Stomach (tissue), 8 donors: ENCODE measurements at regions not wholly inside any gene's neighbourhood (a gene's known extent, or its start where the extent isn't known, plus 50 kb on each side); places are given as distances from the start of the nearest gene placed in this dataset.

Experiments used
- DNase-seq, 2 donors: peaks; one replicate each; pipeline versions ENCODE4 v3.0.0 to v3.0.0-alpha.2; 2013 to 2019
- H3K27ac ChIP-seq, 5 donors: fragments of 200-600 bp in 4 of 5; sonication (generic) in 4 of 5; one replicate each; pipeline ENCODE4 v1.5.1; 2013 to 2019; ENCODE audit warnings: mild to moderate bottlenecking in 1 of 5, moderate library complexity in 1 of 5
- H3K27me3 ChIP-seq, 3 donors: fragments of 200-600 bp; sonication (generic); one replicate each; pipeline ENCODE4 v1.5.1; 2017 to 2019; ENCODE audit warnings: mixed run types in 1 of 3
- H3K36me3 ChIP-seq, 4 donors: fragments of 200-600 bp; sonication (generic); 1 replicate in 3 of 4; 2 replicates in 1 of 4; pipeline ENCODE4 v1.5.1; 2016 to 2019
- H3K4me1 ChIP-seq, 4 donors: fragments of 200-600 bp; sonication (generic); one replicate each; pipeline ENCODE4 v1.5.1; 2016 to 2019
- H3K4me3 ChIP-seq, 4 donors: fragments of 200-600 bp; sonication (generic) in 3 of 4; one replicate each; pipeline ENCODE4 v1.5.1; 2016 to 2019; ENCODE audit warnings: mild to moderate bottlenecking in 1 of 4
- H3K9me3 ChIP-seq, 4 donors: fragments of 200-600 bp; sonication (generic); one replicate each; pipeline ENCODE4 v1.5.1; 2016 to 2019
- CTCF ChIP-seq, 7 experiments: fragments of 450-650 bp in 4 of 7; fragments of 200-600 bp in 3 of 7; sonication (generic) in 3 of 7; IDR thresholded peaks; one replicate each; pipeline ENCODE4 v1.5.1; 2016 to 2019; ENCODE audit warnings: antibody characterized with exemption in 7 of 7, control low read depth in 2 of 7, mild to moderate bottlenecking in 1 of 7
- EP300 ChIP-seq: sonication (generic); formaldehyde crosslinking; IDR thresholded peaks from one replicate; pipeline ENCODE4 v1.6.1; 2017; ENCODE audit warnings: antibody characterized with exemption
- POLR2A ChIP-seq, 4 donors: fragments of 450-650 bp; IDR thresholded peaks; one replicate each; pipeline ENCODE4 v1.6.1; 2016; ENCODE audit warnings: antibody characterized with exemption in 4 of 4, control low read depth in 2 of 4, mild to moderate bottlenecking in 1 of 4, moderate library complexity in 1 of 4
- POLR2AphosphoS5 ChIP-seq, 3 donors: sonication (generic); formaldehyde crosslinking; IDR thresholded peaks; one replicate each; pipeline ENCODE4 v1.6.1; 2016; ENCODE audit warnings: antibody characterized with exemption in 3 of 3
- WGBS, 5 donors: extraction: QIAGEN DNeasy Blood & Tissue Kit in 3 of 5; methylation state at CpG; one replicate each; pipeline versions ENCODE4 v1.1.5 to v1.1.7; 2013 to 2018; 5-methylcytosine and 5-hydroxymethylcytosine counted together
- intact Hi-C: fragments of 100-400 bp; cut with DNase I; formaldehyde crosslinking; loops from one replicate; pipeline ENCODE4 v1.15.1; 2023; ENCODE audit warnings: low total_unique reads
- donor health status: healthy with polysubstance abuse.
- donor health status: Bipolar disorder and iron deficiency.
- donor health status: healthy.

GRCh38 chr12:116415408-116416108 lies 138.1 kb upstream of the MED13L start:
- no peak for DNase-seq
- intact Hi-C loops: no loop called here
- Histone ChIP-seq H3K4me1 (peaks cover 0 to 13% (median 6%) of the 10 kb centered on the region in 4 donors), H3K27me3 (no peaks in the 10 kb centered on the region), H3K4me3 (no peak overlapping the region), H3K27ac (no peak overlapping the region), H3K36me3 (no peaks in the 10 kb centered on the region), H3K9me3 (no peaks in the 10 kb centered on the region)
- TF ChIP-seq CTCF (IDR thresholded peaks at IDR 0.05): no peak
- no peak for TF ChIP-seq POLR2AphosphoS5 (IDR thresholded peaks at IDR 0.05)
- no peak for TF ChIP-seq POLR2A (IDR thresholded peaks at IDR 0.05)
- TF ChIP-seq EP300: no peak
- WGBS, 5 donors: 88 to 92% (median 90%) methylated on average over 21 of the region's 21 CpGs

- WGBS, 5 donors: 31 to 54% (median 43%) methylated on average over 3 of the region's 3 CpGs
- no peak for TF ChIP-seq POLR2AphosphoS5 (IDR thresholded peaks at IDR 0.05)
- TF ChIP-seq EP300: no peak
- no peak for TF ChIP-seq POLR2A (IDR thresholded peaks at IDR 0.05)
- TF ChIP-seq CTCF (IDR thresholded peaks at IDR 0.05): no peak
- DNase-seq: no peak
- Histone ChIP-seq H3K27me3 (no peaks in the 10 kb centered on the region), H3K4me1 (peaks cover 0 to 7% (median 3%) of the 10 kb centered on the region in 4 donors), H3K27ac (no peak overlapping the region), H3K4me3 (no peak overlapping the region), H3K36me3 (no peaks in the 10 kb centered on the region), H3K9me3 (no peaks in the 10 kb centered on the region)
- intact Hi-C loops: no loop called here
These were observed 138.7 kb upstream of the MED13L start for GRCh38 chr12:116416166-116416565.

- Histone ChIP-seq H3K4me3 (no peak overlapping the region), H3K27me3 (no peaks in the 10 kb centered on the region), H3K4me1 (no peaks in the 10 kb centered on the region), H3K9me3 (peaks cover 0 to 4% (median 0%) of the 10 kb centered on the region in 4 donors), H3K27ac (no peak overlapping the region), H3K36me3 (no peaks in the 10 kb centered on the region)
- no peak for DNase-seq
- no peak for TF ChIP-seq CTCF (IDR thresholded peaks at IDR 0.05)
- no peak for TF ChIP-seq POLR2A (IDR thresholded peaks at IDR 0.05)
- no peak for TF ChIP-seq EP300
- no peak for TF ChIP-seq POLR2AphosphoS5 (IDR thresholded peaks at IDR 0.05)
- WGBS, 5 donors: 87 to 89% (median 88%) methylated on average over 9 of the region's 9 CpGs
- intact Hi-C loops: no loop called here
These were observed 140.6 kb upstream of the MAP1LC3B2 start for GRCh38 chr12:116418551-116418950.

GRCh38 chr12:116420227-116420880 lies 138.8 kb upstream of the MAP1LC3B2 start:
- DNase-seq: no peak
- Histone ChIP-seq H3K27ac (no peak overlapping the region), H3K27me3 (no peaks in the 10 kb centered on the region), H3K4me3 (no peak overlapping the region), H3K9me3 (peaks cover 0 to 4% (median 0%) of the 10 kb centered on the region in 4 donors), H3K36me3 (no peaks in the 10 kb centered on the region), H3K4me1 (no peaks in the 10 kb centered on the region)
- 58 to 63% (median 60%) methylated on average over 8 of the region's 8 CpGs for WGBS, 5 donors
- intact Hi-C loops: no loop called here
- no peak for TF ChIP-seq POLR2A (IDR thresholded peaks at IDR 0.05)
- TF ChIP-seq EP300: no peak
- no peak for TF ChIP-seq POLR2AphosphoS5 (IDR thresholded peaks at IDR 0.05)
- no peak for TF ChIP-seq CTCF (IDR thresholded peaks at IDR 0.05)
